ENCODE measurements at regions not wholly inside any gene's neighbourhood (a gene's known extent, or its start where the extent isn't known, plus 50 kb on each side); places are given as distances from the start of the nearest gene placed in this dataset.

DNA sequence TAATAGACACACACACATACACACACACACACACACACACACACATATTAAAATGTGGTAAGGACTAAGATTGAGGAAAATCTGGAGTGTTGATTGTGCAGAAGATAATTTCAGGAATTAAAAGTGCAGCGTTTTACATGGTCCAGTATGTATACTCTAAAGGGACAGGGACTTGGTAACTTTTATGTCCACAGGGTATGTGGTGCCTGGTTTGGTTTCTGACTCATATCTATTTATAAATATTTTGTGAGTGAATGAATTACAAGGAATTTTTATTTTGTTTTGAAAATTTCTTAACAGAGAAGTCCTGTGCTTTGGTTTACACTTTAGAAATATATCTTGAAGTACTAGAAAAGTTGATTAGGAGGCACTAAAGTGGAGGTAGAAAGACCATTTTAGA lies 287.7 kb upstream of the NXPH2 start:
- TF ChIP-seq, protein P1, sequence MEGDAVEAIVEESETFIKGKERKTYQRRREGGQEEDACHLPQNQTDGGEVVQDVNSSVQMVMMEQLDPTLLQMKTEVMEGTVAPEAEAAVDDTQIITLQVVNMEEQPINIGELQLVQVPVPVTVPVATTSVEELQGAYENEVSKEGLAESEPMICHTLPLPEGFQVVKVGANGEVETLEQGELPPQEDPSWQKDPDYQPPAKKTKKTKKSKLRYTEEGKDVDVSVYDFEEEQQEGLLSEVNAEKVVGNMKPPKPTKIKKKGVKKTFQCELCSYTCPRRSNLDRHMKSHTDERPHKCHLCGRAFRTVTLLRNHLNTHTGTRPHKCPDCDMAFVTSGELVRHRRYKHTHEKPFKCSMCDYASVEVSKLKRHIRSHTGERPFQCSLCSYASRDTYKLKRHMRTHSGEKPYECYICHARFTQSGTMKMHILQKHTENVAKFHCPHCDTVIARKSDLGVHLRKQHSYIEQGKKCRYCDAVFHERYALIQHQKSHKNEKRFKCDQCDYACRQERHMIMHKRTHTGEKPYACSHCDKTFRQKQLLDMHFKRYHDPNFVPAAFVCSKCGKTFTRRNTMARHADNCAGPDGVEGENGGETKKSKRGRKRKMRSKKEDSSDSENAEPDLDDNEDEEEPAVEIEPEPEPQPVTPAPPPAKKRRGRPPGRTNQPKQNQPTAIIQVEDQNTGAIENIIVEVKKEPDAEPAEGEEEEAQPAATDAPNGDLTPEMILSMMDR (IDR thresholded peaks at IDR 0.05) = no peak
- TF ChIP-seq POLR2A (IDR thresholded peaks at IDR 0.05) (no peak), EP300 (IDR thresholded peaks at IDR 0.05) (no peak)
